ENCODE measurements at regions not wholly inside any gene's neighbourhood (a gene's known extent, or its start where the extent isn't known, plus 50 kb on each side); places are given as distances from the start of the nearest gene placed in this dataset.

DNA sequence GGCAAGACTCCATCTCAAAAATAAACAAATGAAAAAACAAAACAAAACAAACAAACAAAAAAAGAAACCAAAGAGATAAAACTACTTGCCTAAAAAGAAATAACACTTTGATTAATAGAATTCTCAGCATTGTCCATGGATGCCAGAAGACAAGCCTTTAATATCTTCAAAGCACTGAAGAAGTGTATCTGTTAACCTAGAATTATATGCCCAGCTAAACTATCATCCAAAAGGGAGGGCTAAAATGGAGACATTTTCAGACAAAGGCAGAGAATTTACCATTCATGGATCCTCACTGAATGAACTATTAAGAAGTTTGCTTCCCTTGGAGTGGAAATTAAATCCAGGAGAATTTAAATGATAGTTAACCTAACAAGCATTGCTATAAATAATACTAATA is 130.1 kb upstream of the SEC14L1 start:
- Mint-ChIP-seq H3K4me3 (no peak overlapping the region), H3K4me1 (ENCODE audit: unreplicated experiment) (peaks cover 16% of the 10 kb centered on the region), H3K27me3 (peaks cover 17% of the 10 kb centered on the region), H3K9me3 (no peaks in the 10 kb centered on the region), H3K36me3 (no peaks in the 10 kb centered on the region), H3K27ac (no peak overlapping the region)
- TF ChIP-seq, protein P1, sequence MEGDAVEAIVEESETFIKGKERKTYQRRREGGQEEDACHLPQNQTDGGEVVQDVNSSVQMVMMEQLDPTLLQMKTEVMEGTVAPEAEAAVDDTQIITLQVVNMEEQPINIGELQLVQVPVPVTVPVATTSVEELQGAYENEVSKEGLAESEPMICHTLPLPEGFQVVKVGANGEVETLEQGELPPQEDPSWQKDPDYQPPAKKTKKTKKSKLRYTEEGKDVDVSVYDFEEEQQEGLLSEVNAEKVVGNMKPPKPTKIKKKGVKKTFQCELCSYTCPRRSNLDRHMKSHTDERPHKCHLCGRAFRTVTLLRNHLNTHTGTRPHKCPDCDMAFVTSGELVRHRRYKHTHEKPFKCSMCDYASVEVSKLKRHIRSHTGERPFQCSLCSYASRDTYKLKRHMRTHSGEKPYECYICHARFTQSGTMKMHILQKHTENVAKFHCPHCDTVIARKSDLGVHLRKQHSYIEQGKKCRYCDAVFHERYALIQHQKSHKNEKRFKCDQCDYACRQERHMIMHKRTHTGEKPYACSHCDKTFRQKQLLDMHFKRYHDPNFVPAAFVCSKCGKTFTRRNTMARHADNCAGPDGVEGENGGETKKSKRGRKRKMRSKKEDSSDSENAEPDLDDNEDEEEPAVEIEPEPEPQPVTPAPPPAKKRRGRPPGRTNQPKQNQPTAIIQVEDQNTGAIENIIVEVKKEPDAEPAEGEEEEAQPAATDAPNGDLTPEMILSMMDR (conservative IDR thresholded peaks at IDR 0.05): no peak
- no peak for DNase-seq (ENCODE audit: extremely low spot score, unreplicated experiment)

DNA sequence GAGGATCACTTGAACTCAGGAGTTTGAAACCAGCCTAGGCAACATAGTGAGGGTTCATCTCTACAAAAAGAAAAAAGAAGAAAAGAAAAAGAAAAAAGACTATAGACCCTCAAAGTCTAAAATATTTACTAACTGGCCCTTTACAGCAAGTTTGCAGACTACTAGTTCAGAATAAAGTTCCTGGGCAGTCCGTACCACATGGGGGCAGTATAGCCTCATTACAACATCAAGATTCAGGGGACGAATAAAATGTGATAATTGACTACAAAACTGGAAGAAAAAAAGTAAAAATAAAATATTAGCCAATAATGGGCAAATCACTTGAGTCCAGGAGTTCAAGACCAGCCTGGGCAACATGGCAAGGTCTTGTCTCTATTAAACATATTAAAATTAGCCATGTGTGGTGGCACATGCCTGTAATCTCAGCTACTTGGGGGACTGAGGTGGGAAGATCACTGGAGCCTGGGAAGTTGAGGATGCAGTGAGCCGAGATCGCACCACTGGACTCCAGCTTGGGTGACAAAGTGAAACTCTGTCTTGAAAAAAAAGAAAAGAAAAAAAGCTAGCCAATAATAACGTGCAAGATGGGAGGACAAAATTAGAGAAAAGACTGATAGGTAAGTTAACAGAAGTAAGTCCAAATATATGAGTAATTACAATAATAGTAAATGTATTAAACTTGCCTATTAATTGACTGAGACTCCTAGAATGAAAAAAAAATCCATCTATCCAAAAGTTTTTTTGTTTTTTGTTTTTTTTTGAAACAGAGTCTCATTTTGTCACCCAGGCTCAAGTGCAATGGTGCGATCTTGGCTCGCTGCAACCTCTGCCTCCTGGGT is 129.4 kb upstream of the SEC14L1 start:
- peaks cover 14% of the 10 kb centered on the region for H3K27me3 Mint-ChIP-seq
- no peaks in the 10 kb centered on the region for H3K9me3 Mint-ChIP-seq
- no peak for DNase-seq (ENCODE audit: extremely low spot score, unreplicated experiment)
- peaks cover 10% of the 10 kb centered on the region for H3K4me1 Mint-ChIP-seq (ENCODE audit: unreplicated experiment)
- no peak overlapping the region for H3K4me3 Mint-ChIP-seq
- no peaks in the 10 kb centered on the region for H3K36me3 Mint-ChIP-seq
- no peak overlapping the region for H3K27ac Mint-ChIP-seq
- TF ChIP-seq, protein P1 (conservative IDR thresholded peaks at IDR 0.05): peak; percentile 79

DNA sequence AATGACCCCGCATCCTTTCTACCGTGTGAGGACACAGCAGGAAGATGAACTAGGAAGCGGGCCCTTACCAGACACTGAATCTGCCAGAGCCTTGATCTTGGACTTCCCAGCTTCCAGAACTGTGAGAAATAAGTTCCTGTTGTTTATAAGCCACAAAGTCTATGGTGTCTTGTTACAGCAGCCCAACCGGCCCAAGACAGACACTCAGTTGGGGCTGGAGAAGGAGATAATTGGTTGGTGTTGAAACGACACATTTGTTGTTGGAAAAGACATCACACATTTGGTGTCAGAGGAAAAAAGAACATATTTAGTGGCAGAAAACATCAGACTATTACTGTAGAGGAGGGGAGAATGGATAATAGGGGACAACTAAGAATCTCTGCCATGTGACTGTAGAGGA is 122.3 kb upstream of the SEC14L1 start:
- TF ChIP-seq, protein P1 (conservative IDR thresholded peaks at IDR 0.05): no peak
- H3K27me3 Mint-ChIP-seq: no peaks in the 10 kb centered on the region
- no peak overlapping the region for H3K27ac Mint-ChIP-seq
- DNase-seq (ENCODE audit: extremely low spot score, unreplicated experiment): no peak
- H3K9me3 Mint-ChIP-seq: no peaks in the 10 kb centered on the region
- H3K4me3 Mint-ChIP-seq: no peak overlapping the region
- H3K4me1 Mint-ChIP-seq (ENCODE audit: unreplicated experiment): peaks cover 9% of the 10 kb centered on the region
- H3K36me3 Mint-ChIP-seq: no peaks in the 10 kb centered on the region

DNA sequence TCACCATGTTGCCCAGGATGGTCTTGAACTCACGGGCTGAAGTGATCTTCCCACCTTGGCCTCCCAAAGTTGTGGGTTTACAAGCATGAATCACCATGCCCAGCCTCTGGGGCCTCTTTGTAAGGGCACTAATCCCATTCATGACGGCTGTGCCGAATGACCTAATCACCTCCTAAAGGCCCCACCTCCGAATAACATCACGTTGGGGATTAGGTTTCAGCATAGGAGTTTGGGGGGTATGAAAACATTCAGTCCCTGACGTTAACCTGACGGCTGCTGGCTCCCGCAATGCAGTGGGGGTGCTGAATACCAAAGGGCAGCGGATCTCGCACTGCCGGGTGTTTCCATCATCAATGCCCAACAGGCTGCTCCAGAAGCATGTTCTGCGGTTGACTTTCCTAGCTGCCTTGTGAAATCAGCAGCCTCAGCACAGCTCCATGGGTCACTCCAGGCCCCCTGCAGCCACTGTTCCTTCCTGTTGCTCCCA is 120.8 kb upstream of the SEC14L1 start:
- DNase-seq (ENCODE audit: extremely low spot score, unreplicated experiment): no peak
- TF ChIP-seq, protein P1 (conservative IDR thresholded peaks at IDR 0.05): no peak

DNA sequence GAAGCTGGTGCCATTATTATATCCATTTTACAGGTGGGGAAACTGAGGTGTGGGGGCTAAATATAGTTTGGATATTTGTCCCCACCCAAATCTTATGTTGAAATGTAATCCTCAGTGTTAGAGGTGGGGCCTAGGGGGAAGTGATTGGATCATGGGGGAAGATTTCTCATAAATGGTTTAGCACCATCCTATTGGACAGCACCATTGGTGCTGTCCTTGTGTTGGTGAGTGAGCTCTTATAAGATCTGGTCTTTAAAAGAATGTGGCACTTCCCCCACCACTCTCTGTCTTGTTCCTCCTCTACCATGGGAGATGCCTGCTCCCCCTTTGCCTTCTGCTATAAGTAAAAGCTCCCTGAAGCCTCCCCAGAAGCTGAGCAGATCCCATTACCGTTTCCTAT is 119.8 kb upstream of the SEC14L1 start:
- no peak overlapping the region for H3K27ac Mint-ChIP-seq
- no peaks in the 10 kb centered on the region for H3K27me3 Mint-ChIP-seq
- DNase-seq (ENCODE audit: extremely low spot score, unreplicated experiment): no peak
- H3K36me3 Mint-ChIP-seq: no peaks in the 10 kb centered on the region
- H3K9me3 Mint-ChIP-seq: no peaks in the 10 kb centered on the region
- TF ChIP-seq, protein P1 (conservative IDR thresholded peaks at IDR 0.05): no peak
- no peak overlapping the region for H3K4me3 Mint-ChIP-seq
- peaks cover 9% of the 10 kb centered on the region for H3K4me1 Mint-ChIP-seq (ENCODE audit: unreplicated experiment)

More for the DNA sequence above, 120.8 kb upstream of the SEC14L1 start:
- no peak overlapping the region for H3K4me3 Mint-ChIP-seq
- no peaks in the 10 kb centered on the region for H3K36me3 Mint-ChIP-seq
- H3K27me3 Mint-ChIP-seq: no peaks in the 10 kb centered on the region
- H3K4me1 Mint-ChIP-seq (ENCODE audit: unreplicated experiment): peaks cover 9% of the 10 kb centered on the region
- H3K27ac Mint-ChIP-seq: no peak overlapping the region
- H3K9me3 Mint-ChIP-seq: no peaks in the 10 kb centered on the region

Data from type B pancreatic cell (in vitro differentiated cells).